GM06990 (cell line): ENCODE measurements at regions not wholly inside any gene's neighbourhood (a gene's known extent, or its start where the extent isn't known, plus 50 kb on each side); places are given as distances from the start of the nearest gene placed in this dataset.

Experiments
- DNase-seq: peaks from one replicate; pipeline ENCODE4 v3.0.0-alpha.2; 2011; ENCODE audit not compliant: insufficient read length; ENCODE audit errors: extremely low read depth
- H3K27me3 ChIP-seq: replicated peaks from 2 replicates; pipeline ENCODE4 v1.6.0; 2011; ENCODE audit warnings: low read length; ENCODE audit not compliant: control insufficient read depth, insufficient read depth
- H3K36me3 ChIP-seq: 2 replicates; pipeline ENCODE4 v1.5.1; 2011; ENCODE audit warnings: low read length; ENCODE audit not compliant: control insufficient read depth, insufficient read depth
- H3K4me3 ChIP-seq: replicated peaks from 2 replicates; pipeline ENCODE4 v1.5.1; 2011; ENCODE audit warnings: low read depth, mild to moderate bottlenecking, control low read depth, low read length
- TF ChIP-seq, protein P1 (sequence below): IDR thresholded peaks from 2 replicates; pipeline ENCODE4 v1.5.1; 2011; ENCODE audit warnings: low read length, control low read depth, mild to moderate bottlenecking, inconsistent platforms; ENCODE audit not compliant: insufficient read depth, poor library complexity, severe bottlenecking

DNA sequence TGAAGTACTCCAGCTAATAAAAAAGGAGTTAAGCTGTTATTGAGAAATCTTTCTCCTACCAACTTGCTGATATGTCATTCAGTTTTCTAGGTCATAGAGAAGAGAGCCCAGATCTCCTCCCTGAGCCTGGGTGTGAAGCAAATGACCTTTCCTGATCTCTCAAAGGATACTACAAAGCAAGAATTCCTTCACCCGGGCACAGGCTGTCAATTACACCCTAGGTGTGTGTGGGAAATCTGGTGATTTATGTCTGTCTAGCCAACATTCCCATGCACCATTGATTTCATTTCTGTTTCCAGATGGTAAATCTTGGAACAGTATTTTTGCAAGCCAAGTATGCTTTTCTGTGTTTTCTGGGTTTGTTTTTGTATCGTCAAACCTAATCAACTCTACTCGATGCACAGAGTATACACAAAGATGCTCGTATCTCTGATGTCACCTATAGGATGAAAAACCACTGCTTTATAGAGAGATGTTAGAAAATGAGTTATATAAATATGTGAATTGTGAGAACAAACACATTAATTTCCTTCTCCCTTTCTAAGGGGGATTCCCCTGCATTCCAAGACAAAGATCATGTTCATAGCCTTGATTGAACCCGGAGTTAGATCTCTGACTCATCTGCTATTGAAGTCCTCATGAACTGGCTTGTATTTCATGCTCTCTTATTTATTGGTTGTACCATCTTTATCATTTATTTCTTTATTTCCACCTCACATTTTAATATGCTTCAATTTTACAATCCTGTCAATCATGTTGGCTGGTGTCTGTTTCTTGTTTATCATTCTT, 1037.4 kb downstream of the NLGN4Y start:
- DNase-seq: no peak
- H3K4me3 ChIP-seq: no peak overlapping the region
- no peaks in the 10 kb centered on the region for H3K27me3 ChIP-seq
- TF ChIP-seq, protein P1, sequence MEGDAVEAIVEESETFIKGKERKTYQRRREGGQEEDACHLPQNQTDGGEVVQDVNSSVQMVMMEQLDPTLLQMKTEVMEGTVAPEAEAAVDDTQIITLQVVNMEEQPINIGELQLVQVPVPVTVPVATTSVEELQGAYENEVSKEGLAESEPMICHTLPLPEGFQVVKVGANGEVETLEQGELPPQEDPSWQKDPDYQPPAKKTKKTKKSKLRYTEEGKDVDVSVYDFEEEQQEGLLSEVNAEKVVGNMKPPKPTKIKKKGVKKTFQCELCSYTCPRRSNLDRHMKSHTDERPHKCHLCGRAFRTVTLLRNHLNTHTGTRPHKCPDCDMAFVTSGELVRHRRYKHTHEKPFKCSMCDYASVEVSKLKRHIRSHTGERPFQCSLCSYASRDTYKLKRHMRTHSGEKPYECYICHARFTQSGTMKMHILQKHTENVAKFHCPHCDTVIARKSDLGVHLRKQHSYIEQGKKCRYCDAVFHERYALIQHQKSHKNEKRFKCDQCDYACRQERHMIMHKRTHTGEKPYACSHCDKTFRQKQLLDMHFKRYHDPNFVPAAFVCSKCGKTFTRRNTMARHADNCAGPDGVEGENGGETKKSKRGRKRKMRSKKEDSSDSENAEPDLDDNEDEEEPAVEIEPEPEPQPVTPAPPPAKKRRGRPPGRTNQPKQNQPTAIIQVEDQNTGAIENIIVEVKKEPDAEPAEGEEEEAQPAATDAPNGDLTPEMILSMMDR: no peak
- H3K36me3 ChIP-seq: no peaks in the 10 kb centered on the region

DNA sequence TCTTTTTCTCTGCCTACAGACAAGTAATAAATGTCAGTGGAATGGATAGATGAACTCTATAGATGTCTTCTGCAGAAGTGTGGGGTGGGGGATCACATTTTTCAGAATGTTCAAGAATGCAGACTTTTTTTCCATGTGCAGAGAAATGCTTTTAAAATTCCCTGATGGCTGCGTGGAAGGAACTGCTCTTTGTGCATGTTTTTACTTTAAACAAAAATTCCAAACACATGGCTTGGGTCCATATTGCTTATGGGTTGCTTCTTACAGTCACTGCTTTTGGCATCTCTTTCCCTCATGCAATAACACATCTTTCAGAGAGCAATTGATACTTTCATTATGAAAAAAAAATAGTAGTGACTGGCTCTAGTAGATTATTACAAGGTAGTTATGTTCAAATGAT, 1053.6 kb downstream of the NLGN4Y start:
- no peak for DNase-seq
- Histone ChIP-seq H3K36me3 (no peaks in the 10 kb centered on the region), H3K27me3 (no peaks in the 10 kb centered on the region), H3K4me3 (no peak overlapping the region)
- TF ChIP-seq, protein P1: no peak

DNA sequence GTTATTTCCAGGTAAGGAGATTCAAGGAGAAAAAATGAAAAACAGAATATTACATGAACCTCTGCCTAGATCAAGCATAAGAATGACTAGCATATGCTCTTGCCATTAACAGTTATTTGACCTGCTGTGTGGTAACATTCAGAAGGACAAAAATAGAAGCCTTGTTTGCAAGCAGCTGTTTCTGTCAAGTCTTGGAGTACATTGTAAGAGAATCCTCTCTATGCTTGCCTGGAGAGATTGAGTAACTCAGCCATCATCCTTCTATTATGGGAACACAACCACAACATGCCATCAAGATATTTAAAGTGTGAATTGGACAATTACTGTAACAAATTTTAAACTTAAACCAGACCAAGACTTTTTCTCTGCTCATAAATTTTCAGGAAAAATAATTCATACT, 1054.4 kb downstream of the NLGN4Y start:
- TF ChIP-seq, protein P1: no peak
- no peak for DNase-seq
- Histone ChIP-seq H3K27me3 (no peaks in the 10 kb centered on the region), H3K4me3 (no peak overlapping the region), H3K36me3 (no peaks in the 10 kb centered on the region)

DNA sequence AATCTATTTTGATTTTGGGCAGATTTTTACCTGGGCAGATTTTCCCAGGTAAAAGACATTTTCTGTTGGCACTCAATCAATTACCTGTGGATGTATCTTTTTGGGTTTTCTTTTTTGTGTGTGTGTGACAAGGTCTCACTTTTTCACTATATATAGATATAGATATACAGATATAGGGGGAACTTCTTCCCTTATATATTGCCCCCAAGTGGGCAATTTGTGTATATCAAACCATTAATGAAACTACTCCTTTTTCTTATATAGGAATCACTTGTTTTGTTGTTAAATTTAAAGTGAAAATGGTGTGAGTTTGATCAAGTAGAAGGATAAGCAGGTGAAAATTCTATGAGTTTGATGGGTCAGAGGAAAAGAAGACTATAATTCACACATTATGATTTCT, 1054.9 kb downstream of the NLGN4Y start:
- Histone ChIP-seq H3K4me3 (no peak overlapping the region), H3K27me3 (no peaks in the 10 kb centered on the region), H3K36me3 (no peaks in the 10 kb centered on the region)
- DNase-seq: no peak
- TF ChIP-seq, protein P1: no peak

DNA sequence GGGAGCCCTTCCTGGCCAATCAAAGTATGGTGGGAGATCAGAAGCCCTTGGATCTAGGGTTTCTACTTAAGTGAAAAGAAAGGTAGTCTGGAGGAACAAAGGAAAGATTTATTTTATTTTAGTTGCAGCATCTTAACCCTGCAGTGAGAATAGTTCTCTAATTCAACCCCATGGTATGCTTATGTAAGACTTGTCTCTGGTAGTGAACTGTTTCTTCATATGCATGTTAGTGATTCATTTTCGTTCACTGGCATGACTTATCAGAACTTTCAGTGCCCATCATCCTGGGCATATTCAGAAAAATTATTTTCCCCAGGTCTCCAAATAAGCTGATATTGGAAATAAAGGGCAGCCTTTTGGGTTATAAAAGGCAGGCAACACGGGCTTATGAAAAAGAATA, 1058.8 kb downstream of the NLGN4Y start:
- no peaks in the 10 kb centered on the region for H3K36me3 ChIP-seq
- H3K4me3 ChIP-seq: no peak overlapping the region
- TF ChIP-seq, protein P1: no peak
- DNase-seq: no peak
- H3K27me3 ChIP-seq: no peaks in the 10 kb centered on the region

DNA sequence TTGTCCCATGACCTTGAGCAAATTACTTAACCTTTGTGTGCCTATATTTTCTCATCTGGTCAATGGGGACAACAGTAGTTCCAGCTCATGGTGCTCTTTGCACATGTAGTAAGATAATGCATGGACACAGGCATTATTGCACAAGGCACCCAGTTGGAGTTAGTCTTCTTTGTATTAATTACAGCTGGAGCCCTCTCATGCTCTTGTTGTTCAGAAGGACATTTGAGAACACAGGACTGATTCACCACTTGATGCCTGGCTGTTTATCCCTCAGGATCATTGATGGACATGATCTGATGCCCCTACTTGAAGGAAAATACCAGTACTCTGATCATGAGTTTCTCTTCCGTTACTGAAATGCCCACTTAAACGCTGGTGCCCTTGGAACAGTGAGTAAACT, 1068.6 kb downstream of the NLGN4Y start:
- TF ChIP-seq, protein P1: no peak
- Histone ChIP-seq H3K4me3 (no peak overlapping the region), H3K27me3 (no peaks in the 10 kb centered on the region), H3K36me3 (no peaks in the 10 kb centered on the region)
- no peak for DNase-seq
